ENCODE measurements at regions not wholly inside any gene's neighbourhood (a gene's known extent, or its start where the extent isn't known, plus 50 kb on each side); places are given as distances from the start of the nearest gene placed in this dataset.
"Not testable (repeated sequence)": the region's sequence is repeated elsewhere in the genome, so short reads cannot be mapped to it uniquely, and the experiment has no call there.

- H3K4me3 Mint-ChIP-seq; DNase-seq (ENCODE audit: low spot score); intact Hi-C loops (cut with micrococcal nuclease); H3K27me3 Mint-ChIP-seq (ENCODE audit: insufficient read depth); H3K4me1 Mint-ChIP-seq (ENCODE audit: low read depth); H3K27ac Mint-ChIP-seq; H3K9me3 Mint-ChIP-seq; H3K36me3 Mint-ChIP-seq (ENCODE audit: low read depth): not testable (repeated sequence)
These were observed 148.0 kb upstream of the PDE4D start for GRCh38 chr5:60041508-60041907.

GRCh38 chr5:60036192-60036938 lies 142.8 kb upstream of the PDE4D start:
- no peak for DNase-seq (ENCODE audit: low spot score)
- H3K4me1 Mint-ChIP-seq (ENCODE audit: low read depth): no peaks in the 10 kb centered on the region
- no peaks in the 10 kb centered on the region for H3K9me3 Mint-ChIP-seq
- H3K4me3 Mint-ChIP-seq: no peak overlapping the region
- H3K36me3 Mint-ChIP-seq (ENCODE audit: low read depth): no peaks in the 10 kb centered on the region
- H3K27me3 Mint-ChIP-seq (ENCODE audit: insufficient read depth): no peaks in the 10 kb centered on the region
- H3K27ac Mint-ChIP-seq: no peak overlapping the region
- intact Hi-C loops (cut with micrococcal nuclease): no loop called here

- no peak overlapping the region for H3K27ac Mint-ChIP-seq
- intact Hi-C loops (cut with micrococcal nuclease): no loop called here
- no peaks in the 10 kb centered on the region for H3K36me3 Mint-ChIP-seq (ENCODE audit: low read depth)
- H3K4me1 Mint-ChIP-seq (ENCODE audit: low read depth): no peaks in the 10 kb centered on the region
- H3K9me3 Mint-ChIP-seq: no peaks in the 10 kb centered on the region
- H3K4me3 Mint-ChIP-seq: no peak overlapping the region
- H3K27me3 Mint-ChIP-seq (ENCODE audit: insufficient read depth): no peaks in the 10 kb centered on the region
- DNase-seq (ENCODE audit: low spot score): no peak
These were observed 132.6 kb upstream of the PDE4D start for GRCh38 chr5:60026161-60026560.

DNA sequence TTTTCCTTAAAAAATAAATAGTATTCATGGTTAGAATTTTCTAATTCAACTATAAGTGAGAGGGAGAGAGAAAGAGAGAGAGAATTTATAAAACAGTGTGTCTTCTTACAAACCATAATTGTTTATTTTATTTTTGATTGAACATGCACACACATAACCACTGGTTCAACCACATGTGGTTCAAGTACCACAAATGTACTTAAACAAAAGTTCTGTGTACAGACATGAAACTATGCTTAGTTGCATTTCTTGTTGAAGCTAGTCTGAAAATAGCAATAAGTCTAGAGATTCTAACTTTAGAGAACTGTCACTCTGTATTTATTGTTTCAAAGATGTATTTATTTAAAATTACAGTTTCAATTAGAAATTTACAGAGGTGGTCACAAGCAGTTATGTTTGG lies 130.6 kb upstream of the PDE4D start:
- Mint-ChIP-seq H3K27ac (no peak overlapping the region), H3K27me3 (ENCODE audit: insufficient read depth) (no peaks in the 10 kb centered on the region), H3K4me1 (ENCODE audit: low read depth) (no peaks in the 10 kb centered on the region), H3K9me3 (no peaks in the 10 kb centered on the region), H3K4me3 (no peak overlapping the region), H3K36me3 (ENCODE audit: low read depth) (no peaks in the 10 kb centered on the region)
- intact Hi-C loops (cut with micrococcal nuclease): no loop called here
- DNase-seq (ENCODE audit: low spot score): no peak

GRCh38 chr5:60023255-60023654 lies 129.7 kb upstream of the PDE4D start:
- Mint-ChIP-seq H3K9me3 (no peaks in the 10 kb centered on the region), H3K27ac (no peak overlapping the region), H3K27me3 (ENCODE audit: insufficient read depth) (no peaks in the 10 kb centered on the region), H3K4me1 (ENCODE audit: low read depth) (no peaks in the 10 kb centered on the region), H3K4me3 (no peak overlapping the region), H3K36me3 (ENCODE audit: low read depth) (no peaks in the 10 kb centered on the region)
- intact Hi-C loops (cut with micrococcal nuclease): no loop called here
- DNase-seq (ENCODE audit: low spot score): no peak

DNA sequence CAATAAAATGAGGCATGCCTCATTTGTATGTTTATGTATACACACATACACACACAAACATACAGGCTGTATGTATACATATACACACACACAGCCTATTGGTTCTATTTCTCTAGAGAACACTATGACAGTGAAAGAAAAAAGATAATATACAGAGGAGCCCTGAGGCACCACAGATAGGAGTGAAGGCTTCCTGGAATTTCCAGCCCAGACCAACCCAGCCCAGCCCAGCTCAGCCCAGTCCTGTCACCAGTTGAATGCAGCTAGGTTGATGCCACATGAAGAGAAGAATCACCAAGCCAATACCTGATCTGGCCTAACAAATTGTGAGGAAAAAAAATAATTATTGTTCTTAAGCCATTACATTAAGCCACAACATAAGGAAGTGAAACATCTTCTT lies 126.9 kb upstream of the PDE4D start:
- H3K4me1 Mint-ChIP-seq (ENCODE audit: low read depth): no peaks in the 10 kb centered on the region

DNA sequence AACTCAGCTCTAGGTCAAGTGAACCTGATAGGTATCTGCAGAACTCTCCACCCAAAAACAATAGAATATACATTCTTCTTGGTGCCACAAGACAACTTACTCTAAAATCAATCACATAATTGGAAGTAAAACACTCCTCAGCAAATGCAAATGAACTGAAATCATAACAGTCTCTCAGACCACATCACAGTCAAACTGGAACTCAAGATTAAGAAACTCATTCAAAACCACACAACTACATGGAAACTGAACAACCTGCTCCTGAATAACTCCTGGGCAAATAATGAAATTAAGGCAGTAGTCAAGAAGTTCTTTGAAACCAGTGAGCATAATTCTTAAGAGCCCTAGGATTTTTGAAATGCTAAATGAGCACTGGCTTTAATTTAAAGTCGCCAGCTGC lies 125.4 kb upstream of the PDE4D start:
- H3K36me3 Mint-ChIP-seq (ENCODE audit: low read depth); H3K27me3 Mint-ChIP-seq (ENCODE audit: insufficient read depth); H3K9me3 Mint-ChIP-seq; H3K4me3 Mint-ChIP-seq; intact Hi-C loops (cut with micrococcal nuclease); H3K4me1 Mint-ChIP-seq (ENCODE audit: low read depth); H3K27ac Mint-ChIP-seq; DNase-seq (ENCODE audit: low spot score): not testable (repeated sequence)

More for the DNA sequence above, 126.9 kb upstream of the PDE4D start:
- no peaks in the 10 kb centered on the region for H3K9me3 Mint-ChIP-seq
- no peak for DNase-seq (ENCODE audit: low spot score)
- H3K36me3 Mint-ChIP-seq (ENCODE audit: low read depth): no peaks in the 10 kb centered on the region
- no peak overlapping the region for H3K4me3 Mint-ChIP-seq
- H3K27ac Mint-ChIP-seq: no peak overlapping the region
- intact Hi-C loops (cut with micrococcal nuclease): no loop called here
- H3K27me3 Mint-ChIP-seq (ENCODE audit: insufficient read depth): no peaks in the 10 kb centered on the region

GRCh38 chr5:60018091-60018490 lies 124.6 kb upstream of the PDE4D start:
- DNase-seq (ENCODE audit: low spot score): no peak
- Mint-ChIP-seq H3K36me3 (ENCODE audit: low read depth) (no peaks in the 10 kb centered on the region), H3K27me3 (ENCODE audit: insufficient read depth) (no peaks in the 10 kb centered on the region), H3K9me3 (no peaks in the 10 kb centered on the region), H3K4me1 (ENCODE audit: low read depth) (no peaks in the 10 kb centered on the region), H3K27ac (no peak overlapping the region), H3K4me3 (no peak overlapping the region)
- intact Hi-C loops (cut with micrococcal nuclease): no loop called here

DNA sequence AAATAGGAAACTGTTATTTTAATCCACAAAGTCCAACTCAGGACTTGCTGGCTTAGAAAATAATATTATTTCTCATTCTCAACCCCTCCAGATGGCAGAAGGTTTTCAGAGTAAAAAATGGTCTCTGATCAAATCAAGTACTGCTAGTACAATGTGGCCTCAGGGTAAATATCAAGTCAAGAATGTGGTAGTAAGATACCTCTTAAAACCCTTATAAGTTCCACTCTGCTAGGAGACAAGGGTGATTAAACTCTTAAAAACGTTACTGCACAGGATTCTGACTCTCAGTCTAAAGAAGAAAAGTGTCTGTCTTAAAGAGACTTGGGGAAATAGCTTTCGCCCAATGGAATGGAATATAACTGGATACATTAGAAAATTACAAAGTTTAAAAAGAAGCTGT lies 120.8 kb upstream of the PDE4D start:
- H3K36me3 Mint-ChIP-seq (ENCODE audit: low read depth): no peaks in the 10 kb centered on the region
- no peak overlapping the region for H3K27ac Mint-ChIP-seq
- intact Hi-C loops (cut with micrococcal nuclease): no loop called here
- no peak overlapping the region for H3K4me3 Mint-ChIP-seq
- H3K27me3 Mint-ChIP-seq (ENCODE audit: insufficient read depth): no peaks in the 10 kb centered on the region
- no peak for DNase-seq (ENCODE audit: low spot score)
- H3K9me3 Mint-ChIP-seq: no peaks in the 10 kb centered on the region
- H3K4me1 Mint-ChIP-seq (ENCODE audit: low read depth): no peaks in the 10 kb centered on the region

DNA sequence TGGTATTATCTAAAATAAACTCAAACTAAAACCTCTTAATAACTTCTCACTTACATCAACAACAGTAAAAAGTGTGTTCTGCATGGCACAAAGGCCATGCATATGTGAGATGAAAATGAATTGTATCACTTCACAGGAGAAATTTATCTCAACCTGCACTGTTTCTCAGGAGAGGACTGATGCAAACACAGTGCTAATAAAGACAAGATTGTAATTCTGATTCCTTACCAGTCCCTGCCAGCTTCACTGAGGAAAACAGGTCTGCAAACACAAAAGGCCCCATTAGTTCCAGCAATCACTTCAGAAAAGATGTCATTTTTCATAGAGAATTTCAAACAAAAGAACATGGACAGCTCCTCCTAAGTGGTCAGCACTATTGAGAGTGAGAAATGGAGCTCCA lies 117.3 kb upstream of the PDE4D start:
- Mint-ChIP-seq H3K27ac (no peak overlapping the region), H3K4me1 (ENCODE audit: low read depth) (no peaks in the 10 kb centered on the region), H3K9me3 (no peaks in the 10 kb centered on the region), H3K36me3 (ENCODE audit: low read depth) (no peaks in the 10 kb centered on the region), H3K27me3 (ENCODE audit: insufficient read depth) (no peaks in the 10 kb centered on the region), H3K4me3 (no peak overlapping the region)
- no peak for DNase-seq (ENCODE audit: low spot score)
- intact Hi-C loops (cut with micrococcal nuclease): no loop called here

GRCh38 chr5:60010328-60010727 lies 116.8 kb upstream of the PDE4D start:
- Mint-ChIP-seq H3K27me3 (ENCODE audit: insufficient read depth) (no peaks in the 10 kb centered on the region), H3K27ac (no peak overlapping the region), H3K4me3 (no peak overlapping the region), H3K4me1 (ENCODE audit: low read depth) (no peaks in the 10 kb centered on the region), H3K36me3 (ENCODE audit: low read depth) (no peaks in the 10 kb centered on the region), H3K9me3 (no peaks in the 10 kb centered on the region)
- DNase-seq (ENCODE audit: low spot score): no peak
- intact Hi-C loops (cut with micrococcal nuclease): no loop called here

DNA sequence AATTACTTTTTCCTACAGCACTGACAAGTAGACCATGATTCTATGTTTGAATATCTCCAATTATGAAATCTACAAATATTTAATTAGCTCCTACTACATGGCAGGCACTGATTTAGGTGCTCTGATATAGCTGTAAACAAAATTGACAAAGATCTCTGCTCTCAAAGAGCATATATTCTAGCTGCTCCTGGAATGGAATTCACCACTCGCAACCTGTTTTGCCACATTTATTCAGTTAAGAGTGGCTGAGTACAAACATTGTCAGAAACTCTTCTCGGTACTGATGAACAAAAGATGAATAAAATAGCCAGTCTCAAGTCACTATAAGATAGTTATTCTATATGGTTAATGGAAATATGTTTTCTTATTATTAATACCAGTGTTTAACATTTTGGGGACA lies 114.2 kb upstream of the PDE4D start:
- Mint-ChIP-seq H3K36me3 (ENCODE audit: low read depth) (no peaks in the 10 kb centered on the region), H3K27me3 (ENCODE audit: insufficient read depth) (no peaks in the 10 kb centered on the region)

GRCh38 chr5:59999056-59999455 lies 105.5 kb upstream of the PDE4D start:
- no peak for DNase-seq (ENCODE audit: low spot score)
- Mint-ChIP-seq H3K36me3 (ENCODE audit: low read depth) (no peaks in the 10 kb centered on the region), H3K4me3 (no peak overlapping the region), H3K27ac (no peak overlapping the region), H3K4me1 (ENCODE audit: low read depth) (no peaks in the 10 kb centered on the region), H3K9me3 (peaks cover 9% of the 10 kb centered on the region), H3K27me3 (ENCODE audit: insufficient read depth) (no peaks in the 10 kb centered on the region)
- intact Hi-C loops (cut with micrococcal nuclease): no loop called here

More for the DNA sequence above, 114.2 kb upstream of the PDE4D start:
- DNase-seq (ENCODE audit: low spot score): no peak
- H3K4me3 Mint-ChIP-seq: no peak overlapping the region
- no peaks in the 10 kb centered on the region for H3K9me3 Mint-ChIP-seq
- H3K27ac Mint-ChIP-seq: no peak overlapping the region
- no peaks in the 10 kb centered on the region for H3K4me1 Mint-ChIP-seq (ENCODE audit: low read depth)
- intact Hi-C loops (cut with micrococcal nuclease): no loop called here

- H3K4me3 Mint-ChIP-seq: no peak overlapping the region
- H3K27me3 Mint-ChIP-seq (ENCODE audit: insufficient read depth): no peaks in the 10 kb centered on the region
- H3K4me1 Mint-ChIP-seq (ENCODE audit: low read depth): no peaks in the 10 kb centered on the region
- no peaks in the 10 kb centered on the region for H3K36me3 Mint-ChIP-seq (ENCODE audit: low read depth)
- no peak overlapping the region for H3K27ac Mint-ChIP-seq
- intact Hi-C loops (cut with micrococcal nuclease): no loop called here
- H3K9me3 Mint-ChIP-seq: no peaks in the 10 kb centered on the region
- DNase-seq (ENCODE audit: low spot score): no peak
These were observed 98.7 kb upstream of the PDE4D start for GRCh38 chr5:59992206-59992605.

Measured in activated T-helper 1 cell treated with anti-CD3 and anti-CD28 coated beads, Interleukin-12 subunit alpha, Interleukin-12 subunit beta, Interleukin-2, Interleukin-4 antibody, amounts not matched to agents 30 ng/mL and 10 ng/mL and 1 ng/mL, durations not matched to agents 14 hours and 24 hours and 36 hours (primary cell).